Renal cortical epithelial cell (primary cell): ENCODE measurements at regions not wholly inside any gene's neighbourhood (a gene's known extent, or its start where the extent isn't known, plus 50 kb on each side); places are given as distances from the start of the nearest gene placed in this dataset.
"Not testable (repeated sequence)": the region's sequence is repeated elsewhere in the genome, so short reads cannot be mapped to it uniquely, and the experiment has no call there.

ENCODE experiments used
- DNase-seq: peaks from one replicate; pipeline ENCODE4 v3.0.0-alpha.2; 2011; ENCODE audit warnings: low read depth

DNA sequence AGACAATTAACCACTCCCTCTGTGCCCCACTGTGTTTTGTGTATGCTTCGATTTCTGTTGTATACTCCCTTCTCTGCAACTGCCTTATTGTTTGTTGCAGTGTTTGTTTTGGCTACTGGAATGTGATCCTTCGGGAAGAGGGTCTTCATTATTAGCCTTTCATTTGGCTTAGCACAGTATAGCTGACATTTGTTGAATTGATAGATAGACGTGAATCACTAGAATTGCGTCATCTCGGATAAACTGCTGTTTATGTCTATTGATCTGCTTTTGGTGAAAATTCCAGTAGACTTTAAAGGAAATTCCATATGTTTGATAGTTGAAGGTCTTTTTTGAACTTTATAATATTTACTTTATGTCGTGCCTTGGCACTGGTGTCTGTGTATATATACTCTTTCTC is 189.9 kb upstream of the EYA4 start:
- DNase-seq, result no peak

DNA sequence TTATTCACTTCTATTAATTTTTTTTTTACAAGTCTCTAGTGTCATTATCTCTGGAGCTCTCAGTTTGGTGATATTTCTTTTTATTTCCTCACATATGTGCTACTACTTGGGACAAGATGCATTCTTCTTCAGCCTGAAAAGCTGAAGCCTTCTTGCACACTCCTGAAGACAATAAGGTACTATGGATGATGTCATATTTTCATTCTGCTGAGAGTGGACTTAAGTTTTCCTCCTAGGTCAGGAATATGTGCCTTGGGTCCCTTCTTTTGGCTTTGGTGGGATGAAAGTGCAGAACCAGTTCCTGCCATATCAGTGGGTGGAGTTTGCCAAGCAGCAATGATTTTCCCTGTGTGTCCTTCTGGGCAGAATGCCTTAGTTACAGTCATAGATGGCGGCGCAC is 188.7 kb upstream of the EYA4 start:
- no peak for DNase-seq

- no peak for DNase-seq
Observed at GRCh38 chr6:133055441-133055966, 185.7 kb upstream of the EYA4 start.

DNA sequence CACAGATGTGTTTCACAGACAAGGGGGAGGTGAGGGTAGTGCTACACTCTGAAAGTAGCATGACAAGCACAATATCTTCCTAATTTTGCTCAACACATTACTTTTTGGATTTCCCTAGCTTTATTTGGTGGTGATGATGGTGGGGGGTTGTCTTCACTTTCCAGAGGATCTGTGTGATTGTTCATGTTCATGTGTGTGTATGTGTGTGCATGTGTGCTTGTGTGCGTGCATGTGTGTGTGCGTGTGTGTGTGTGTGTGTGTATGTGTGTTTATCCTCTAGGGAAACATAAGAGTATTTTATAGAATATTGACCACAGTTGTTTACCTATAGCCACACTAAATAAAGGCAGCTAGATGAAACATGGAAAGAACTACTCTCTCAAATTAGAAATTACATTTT is 183.8 kb upstream of the EYA4 start:
- DNase-seq, result no peak

DNA sequence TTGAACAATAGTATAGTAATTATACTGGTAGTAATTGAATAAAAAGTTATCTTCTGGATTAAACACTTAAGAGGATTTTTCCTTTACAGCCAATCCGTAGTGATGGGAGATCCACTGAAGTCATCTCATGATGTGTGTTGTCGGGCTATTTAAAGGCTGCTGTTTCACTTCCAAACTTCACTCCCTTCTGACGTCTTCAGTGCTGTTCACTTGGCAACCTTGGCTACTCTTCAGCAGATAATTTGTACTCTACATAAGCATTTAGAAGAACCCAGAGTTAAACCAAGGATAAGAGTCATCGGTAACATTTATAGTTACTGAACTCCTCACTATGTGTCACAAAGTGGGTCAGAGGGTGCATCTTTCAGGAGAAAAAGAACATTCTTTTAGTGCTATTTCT is 179.1 kb upstream of the EYA4 start:
- DNase-seq, result no peak

DNA sequence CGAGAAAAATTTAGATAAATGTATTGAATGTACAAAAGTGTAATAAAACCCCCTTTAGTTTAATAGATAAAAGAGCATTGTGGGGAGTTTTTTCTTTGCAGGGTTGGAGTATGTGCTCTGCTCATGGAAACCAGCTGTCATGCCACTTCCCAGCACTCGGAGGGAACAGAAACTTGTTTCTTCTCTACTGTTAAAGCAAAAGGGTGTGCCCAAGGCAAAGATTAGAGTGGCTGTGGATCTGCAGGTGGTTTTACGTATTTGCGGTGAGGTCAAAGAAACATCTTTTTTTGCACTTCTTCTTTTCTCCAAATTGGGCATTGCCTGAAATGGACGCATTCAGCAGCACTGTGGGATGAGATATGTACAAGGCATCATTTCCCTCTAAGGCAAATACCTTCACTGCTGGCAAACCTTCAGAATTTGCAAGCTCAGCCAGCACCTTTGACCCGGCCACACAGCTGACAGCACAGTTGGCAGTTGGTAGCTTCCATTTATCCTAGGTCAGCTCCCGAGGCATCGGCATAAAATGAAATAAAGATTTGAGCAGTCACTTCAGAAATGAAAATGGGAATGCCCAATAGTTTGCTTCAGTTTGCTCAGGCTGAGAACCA is 178.4 kb upstream of the EYA4 start:
- DNase-seq, result no peak

- DNase-seq, result no peak
Observed at GRCh38 chr6:133067960-133068359, 173.2 kb upstream of the EYA4 start.

DNA sequence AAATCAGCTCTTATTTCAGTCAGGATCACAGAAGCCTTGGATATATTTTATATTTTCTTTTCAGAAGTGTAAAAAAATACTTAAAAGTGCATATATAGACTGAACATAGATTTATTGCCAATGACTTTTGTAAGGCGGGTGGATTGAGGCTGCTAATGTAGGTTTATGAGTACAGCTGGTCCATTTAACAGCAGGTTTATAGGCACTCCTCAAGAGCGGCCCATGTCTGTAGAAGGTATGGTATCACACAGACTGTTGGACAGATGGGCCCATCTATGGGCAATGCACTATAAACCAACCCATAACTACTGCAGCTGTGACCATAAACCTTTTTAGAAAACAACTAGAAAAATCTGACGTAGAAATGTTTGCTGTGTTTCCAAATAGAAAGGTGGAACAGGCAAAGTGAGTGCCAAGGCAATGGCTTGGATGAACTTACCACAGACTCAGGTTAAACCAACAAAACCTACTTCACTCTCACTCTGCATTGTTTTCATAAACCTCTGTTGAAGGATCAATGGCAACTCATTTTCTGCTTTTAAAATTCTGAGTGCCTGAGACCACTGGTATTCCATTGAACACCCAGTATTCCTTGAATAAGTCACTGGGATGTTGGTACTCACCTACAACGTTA is 170.6 kb upstream of the EYA4 start:
- DNase-seq, result no peak

DNA sequence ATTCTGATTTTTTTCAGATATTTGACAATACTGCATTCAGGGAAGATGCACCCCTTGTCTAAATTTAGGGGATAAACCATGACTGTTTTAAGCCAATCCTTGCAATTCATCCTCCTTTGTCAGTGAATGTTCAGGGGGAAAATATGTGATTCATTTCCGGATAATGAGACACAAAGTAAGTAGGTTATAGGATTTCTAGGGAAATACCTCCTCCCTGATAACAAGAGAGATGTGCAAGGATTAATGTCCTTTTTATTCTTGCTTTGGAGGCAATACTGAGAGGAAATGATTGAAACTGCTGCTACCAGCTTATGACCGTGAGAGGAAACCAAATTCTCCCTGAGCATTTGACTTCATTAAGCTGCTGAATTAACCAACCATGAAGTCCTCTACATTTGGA is 161.3 kb upstream of the EYA4 start:
- DNase-seq, result no peak

DNA sequence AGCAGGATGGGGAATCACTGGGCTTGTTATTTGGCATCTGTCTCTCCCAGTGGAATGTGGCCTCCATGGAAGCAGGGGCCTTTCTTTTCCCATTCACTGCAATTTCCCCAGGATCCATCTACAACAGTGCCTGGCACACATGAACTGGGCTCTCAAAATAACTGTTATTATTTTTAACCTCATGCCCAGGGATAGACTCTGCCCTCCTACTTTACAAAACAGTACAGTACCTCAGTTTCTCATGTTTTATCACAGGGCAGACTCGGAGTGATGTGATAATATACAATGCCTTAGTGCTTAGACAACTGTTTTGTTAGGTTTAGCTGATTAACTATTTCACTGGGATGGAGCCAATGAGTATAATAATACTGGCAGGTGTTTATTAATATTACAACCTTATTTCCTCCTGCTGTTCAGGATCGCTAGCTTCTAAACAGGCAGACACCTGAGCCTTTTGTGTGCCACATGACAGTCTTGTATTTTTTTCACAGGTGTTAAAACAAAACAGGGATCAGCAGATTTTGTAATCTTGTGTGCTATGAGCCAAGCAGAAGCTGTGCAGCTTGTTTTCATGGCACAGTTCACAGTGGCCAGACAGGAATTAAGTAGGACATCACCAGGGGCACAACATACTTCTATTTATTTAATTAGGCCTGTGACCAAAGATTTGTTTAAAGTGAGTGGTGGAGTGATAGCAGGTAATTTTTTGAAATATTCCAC is 157.7 kb upstream of the EYA4 start:
- no peak for DNase-seq

DNA sequence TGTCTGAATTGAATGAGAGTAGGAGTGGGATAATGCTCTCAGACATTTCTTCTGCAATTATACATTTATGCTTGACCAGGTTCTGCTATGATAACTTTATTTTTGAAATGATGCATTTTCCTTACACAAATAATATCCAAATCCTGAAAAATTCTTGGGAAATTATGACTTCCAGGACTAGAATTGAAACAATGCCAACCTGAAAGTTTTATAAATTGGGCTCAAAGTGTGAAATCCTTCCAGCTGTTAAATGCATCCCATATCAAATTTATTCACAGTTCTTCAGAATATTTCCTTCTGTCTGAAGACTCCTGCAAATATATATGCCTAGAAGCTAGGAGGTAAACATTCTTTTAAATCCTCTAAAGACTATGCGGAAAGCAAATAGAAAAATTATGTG is 155.7 kb upstream of the EYA4 start:
- no peak for DNase-seq

- no peak for DNase-seq
Observed at GRCh38 chr6:133085896-133086295, 155.3 kb upstream of the EYA4 start.

DNA sequence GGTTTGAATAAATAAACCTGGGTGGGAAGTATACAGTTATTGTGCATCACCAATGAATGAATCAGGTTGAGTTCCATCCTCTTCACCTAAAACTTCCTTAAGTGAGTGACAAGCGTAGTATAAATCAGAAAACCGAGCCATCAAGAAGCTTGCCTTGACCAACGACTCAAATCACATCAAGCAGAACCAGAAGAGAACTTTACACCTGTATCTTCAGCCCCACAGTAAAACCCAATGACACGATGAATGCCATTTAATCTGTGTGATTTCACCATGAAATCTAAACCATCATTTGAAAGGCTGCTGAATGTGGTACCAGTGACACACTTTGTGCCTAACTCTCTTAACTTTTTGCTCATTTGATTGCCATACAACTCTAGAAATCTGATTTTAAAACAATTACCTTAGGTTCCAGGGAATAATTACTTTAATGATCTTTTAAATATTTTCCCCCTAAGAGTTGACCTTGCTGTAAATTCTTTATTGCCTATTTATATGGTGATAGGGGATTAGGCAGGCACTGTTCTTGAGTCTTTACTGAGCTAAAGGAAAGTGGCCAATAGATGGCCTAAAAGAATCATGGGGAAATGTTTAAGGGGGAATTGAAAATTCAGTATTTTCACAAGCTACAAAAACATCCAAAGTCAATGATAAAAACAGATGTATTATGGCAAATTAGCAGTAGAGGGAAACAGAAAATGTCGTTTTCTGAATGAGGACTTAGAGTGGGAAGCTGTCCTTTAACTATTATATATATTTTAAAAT is 152.0 kb upstream of the EYA4 start:
- DNase-seq, result no peak

DNA sequence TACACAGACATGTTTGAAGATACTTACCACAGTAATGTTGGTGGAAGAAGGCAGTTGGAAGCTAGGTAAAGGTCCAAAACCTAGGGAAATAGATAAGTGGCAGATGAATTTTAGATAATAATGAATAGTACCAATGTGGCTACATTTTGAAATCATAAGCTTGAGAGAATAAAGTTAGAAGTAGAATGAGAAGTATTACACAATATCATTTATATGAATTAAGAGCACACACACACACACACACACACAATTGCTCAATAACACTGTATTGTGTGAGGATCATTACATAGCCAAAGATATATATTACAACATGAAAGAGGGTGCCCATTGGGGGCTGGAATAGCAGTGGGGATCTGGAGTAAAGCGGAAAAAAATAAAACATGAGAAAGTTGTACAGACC is 149.0 kb upstream of the EYA4 start:
- DNase-seq, result no peak

DNA sequence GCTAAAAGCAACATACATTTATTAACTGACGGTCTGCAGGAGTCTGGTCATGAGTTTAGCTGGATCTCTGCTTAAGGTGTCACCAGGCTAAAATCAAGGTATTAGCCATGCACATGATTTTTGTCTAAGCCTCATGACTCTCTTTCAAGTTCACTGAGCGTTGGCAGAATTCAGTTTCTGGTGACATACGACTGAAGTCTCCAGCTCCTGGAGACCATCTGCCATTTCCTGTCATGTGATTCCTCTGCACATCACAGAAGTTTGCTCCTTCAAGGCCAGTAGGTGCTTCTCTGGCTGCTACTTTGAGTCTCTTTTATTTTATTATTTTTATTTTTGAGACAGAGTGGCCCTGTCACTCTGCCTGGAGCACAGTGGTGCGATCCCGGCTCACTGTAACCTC is 148.4 kb upstream of the EYA4 start:
- DNase-seq, result no peak

GRCh38 chr6:133093211-133093610 is 147.9 kb upstream of the EYA4 start:
- DNase-seq, result not testable (repeated sequence)

GRCh38 chr6:133093956-133094355 is 147.2 kb upstream of the EYA4 start:
- no peak for DNase-seq

DNA sequence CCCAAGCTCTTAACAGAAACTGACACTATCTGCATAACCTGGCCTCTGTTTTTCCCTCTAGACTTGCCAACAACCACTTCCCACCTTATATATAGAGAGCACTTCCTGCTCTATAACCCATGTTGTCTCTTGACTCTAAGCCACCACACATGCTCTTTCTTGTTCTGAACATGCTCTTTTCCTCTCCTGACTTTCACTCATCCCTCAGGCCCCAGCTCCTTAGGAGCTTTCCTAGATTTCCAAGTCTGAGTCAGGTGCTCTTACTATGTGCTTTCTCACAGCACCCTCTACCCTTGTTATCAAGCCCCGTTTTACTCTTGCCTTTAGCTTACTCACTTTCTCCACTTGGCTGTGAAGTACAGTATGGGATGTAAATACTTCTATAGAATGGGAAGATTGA is 143.9 kb upstream of the EYA4 start:
- DNase-seq, result no peak

DNA sequence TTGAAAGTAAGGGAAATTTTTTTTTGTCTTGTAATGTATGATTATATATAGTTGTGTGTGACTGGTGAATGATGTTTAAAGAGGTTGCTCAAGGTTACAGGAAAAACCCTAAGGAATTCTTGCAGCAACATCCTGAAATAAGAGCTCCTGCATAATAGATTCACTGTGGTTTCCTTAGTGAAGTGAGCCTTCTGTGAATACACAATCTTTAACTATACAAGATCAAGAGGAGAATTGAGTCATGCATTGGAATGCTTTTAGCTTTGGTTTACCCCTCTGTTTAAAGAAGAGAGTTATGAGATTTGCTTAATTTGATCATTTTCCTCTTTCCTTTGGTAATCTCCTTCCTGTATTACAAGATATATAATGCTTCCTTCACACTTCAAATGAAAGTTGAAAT is 141.6 kb upstream of the EYA4 start:
- peak; percentile 97 for DNase-seq

- no peak for DNase-seq
Observed at GRCh38 chr6:133100865-133101264, 140.3 kb upstream of the EYA4 start.

DNA sequence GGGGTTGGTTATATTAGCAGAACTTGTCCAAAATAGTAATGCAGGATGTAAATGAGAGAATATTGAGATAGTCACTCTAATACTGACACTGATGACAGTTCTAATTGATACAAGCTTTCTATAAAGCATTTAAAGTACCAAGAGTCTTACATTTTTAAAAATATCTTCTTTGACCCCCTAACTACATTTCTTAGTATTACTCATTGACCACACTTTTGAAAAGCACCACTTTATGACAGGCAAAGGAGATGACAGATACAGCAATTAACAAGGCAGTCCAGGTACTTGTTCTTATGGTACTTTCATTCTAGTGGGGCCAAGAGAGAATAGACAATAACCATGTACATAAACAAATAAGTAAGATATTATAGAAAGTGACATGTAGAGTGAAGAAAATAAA is 139.4 kb upstream of the EYA4 start:
- no peak for DNase-seq

GRCh38 chr6:133106934-133107333 is 134.2 kb upstream of the EYA4 start:
- no peak for DNase-seq

GRCh38 chr6:133108419-133108818 is 132.7 kb upstream of the EYA4 start:
- DNase-seq, result no peak
